Activated naive CD4-positive, alpha-beta T cell treated with anti-CD3 and anti-CD28 coated beads, Interleukin-2, amount 10 ng/mL, durations not matched to agents 7 days and 5 days (primary cell): ENCODE measurements at regions not wholly inside any gene's neighbourhood (a gene's known extent, or its start where the extent isn't known, plus 50 kb on each side); places are given as distances from the start of the nearest gene placed in this dataset.

Experiments used
- CTCF ChIA-PET: fragments of 350-600 bp; sonication (Branson Sonifier 250); formaldehyde crosslinking; loops from one replicate; lab custom pipeline; 2021; ENCODE audit warnings: antibody characterized with exemption; lab: Charles Lee
- DNase-seq: peaks from one replicate; pipeline ENCODE4 v3.0.0-alpha.2; 2020
- H3K27ac Mint-ChIP-seq: one replicate; pipeline ENCODE4 v1.8.0; 2021; ENCODE audit warnings: mild to moderate bottlenecking, moderate library complexity, mixed read lengths
- H3K27me3 Mint-ChIP-seq: one replicate; pipeline ENCODE4 v1.8.0; 2021; ENCODE audit warnings: mild to moderate bottlenecking, mixed read lengths
- H3K36me3 Mint-ChIP-seq: one replicate; pipeline ENCODE4 v1.8.0; 2021; ENCODE audit warnings: mixed read lengths
- H3K4me1 Mint-ChIP-seq: one replicate; pipeline ENCODE4 v1.8.0; 2021; ENCODE audit warnings: mixed read lengths
- H3K4me3 Mint-ChIP-seq: one replicate; pipeline ENCODE4 v1.8.0; 2021; ENCODE audit warnings: mild to moderate bottlenecking, moderate library complexity, mixed read lengths
- H3K9me3 Mint-ChIP-seq: one replicate; pipeline ENCODE4 v1.8.0; 2021; ENCODE audit warnings: mixed read lengths

GRCh38 chr3:95629802-95630201, 1184.6 kb upstream of the EPHA6 start:
- no peaks in the 10 kb centered on the region for H3K9me3 Mint-ChIP-seq
- no peak overlapping the region for H3K4me3 Mint-ChIP-seq
- no peak for DNase-seq
- H3K4me1 Mint-ChIP-seq = no peaks in the 10 kb centered on the region
- no peak overlapping the region for H3K27ac Mint-ChIP-seq
- H3K27me3 Mint-ChIP-seq = no peaks in the 10 kb centered on the region
- CTCF ChIA-PET = no interaction called here
- no peaks in the 10 kb centered on the region for H3K36me3 Mint-ChIP-seq

DNA sequence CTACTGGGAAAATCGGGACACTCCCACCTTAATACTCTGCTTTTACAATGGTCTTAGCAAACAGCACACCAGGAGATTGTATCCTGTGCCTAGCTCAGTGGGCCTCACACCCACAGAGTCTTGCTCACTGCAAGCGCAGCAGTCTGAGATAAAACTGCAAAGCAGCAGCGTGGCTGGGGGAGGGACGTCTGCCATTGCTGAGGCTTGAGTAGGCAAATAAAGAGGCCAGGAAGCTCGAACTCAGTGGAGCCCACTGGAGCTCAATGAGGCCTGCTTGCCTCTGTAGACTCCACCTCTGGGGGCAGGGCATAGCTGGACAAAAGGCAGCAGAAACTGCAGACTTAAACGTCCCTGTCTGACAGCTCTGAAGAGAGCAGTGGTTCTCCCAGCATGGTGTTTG, 1169.1 kb upstream of the EPHA6 start:
- CTCF ChIA-PET = no interaction called here
- H3K36me3 Mint-ChIP-seq = no peaks in the 10 kb centered on the region
- no peak for DNase-seq
- H3K4me3 Mint-ChIP-seq = no peak overlapping the region
- no peaks in the 10 kb centered on the region for H3K27me3 Mint-ChIP-seq
- H3K4me1 Mint-ChIP-seq = no peaks in the 10 kb centered on the region
- H3K9me3 Mint-ChIP-seq = peaks cover 23% of the 10 kb centered on the region
- H3K27ac Mint-ChIP-seq = no peak overlapping the region

DNA sequence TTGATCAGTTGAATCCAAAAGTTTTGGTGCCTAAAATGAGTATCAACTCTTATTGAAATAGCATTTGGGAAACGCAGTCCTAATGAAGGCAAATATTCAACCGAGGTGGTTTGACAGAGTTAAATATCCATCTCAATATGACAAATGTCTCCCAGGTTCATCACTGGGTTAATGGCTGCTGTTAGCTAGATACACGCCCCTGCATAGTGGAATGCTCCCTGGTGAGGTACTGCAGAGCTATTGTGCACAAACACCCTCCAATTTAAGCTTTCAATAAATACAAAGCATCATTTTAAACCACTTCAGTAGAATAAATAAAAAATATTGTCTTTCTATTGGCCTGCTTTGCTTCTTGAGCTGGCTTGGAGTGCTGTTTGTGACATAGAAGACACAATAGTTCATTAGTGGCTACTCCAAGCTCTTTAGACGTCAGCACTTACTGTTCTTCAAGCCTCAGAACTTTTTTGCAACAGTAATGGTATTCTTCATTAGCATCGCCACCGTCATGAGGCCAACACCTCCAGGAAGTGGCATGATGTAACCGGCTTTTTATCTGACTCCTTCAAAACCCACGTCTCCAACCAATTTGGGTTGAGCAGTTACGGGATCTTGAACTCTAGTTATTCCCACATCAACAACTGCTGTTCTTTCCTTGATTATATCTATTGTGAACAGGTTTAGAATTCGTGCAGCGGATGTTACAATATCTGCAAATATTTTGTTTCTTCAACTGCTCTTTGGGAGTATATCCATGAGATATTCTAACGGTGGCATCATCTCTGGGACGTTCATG, 1159.6 kb upstream of the EPHA6 start:
- no peak for DNase-seq
- Mint-ChIP-seq H3K36me3 (no peaks in the 10 kb centered on the region), H3K9me3 (peaks cover 7% of the 10 kb centered on the region), H3K27me3 (no peaks in the 10 kb centered on the region), H3K4me1 (no peaks in the 10 kb centered on the region), H3K4me3 (no peak overlapping the region), H3K27ac (no peak overlapping the region)
- CTCF ChIA-PET = no interaction called here

DNA sequence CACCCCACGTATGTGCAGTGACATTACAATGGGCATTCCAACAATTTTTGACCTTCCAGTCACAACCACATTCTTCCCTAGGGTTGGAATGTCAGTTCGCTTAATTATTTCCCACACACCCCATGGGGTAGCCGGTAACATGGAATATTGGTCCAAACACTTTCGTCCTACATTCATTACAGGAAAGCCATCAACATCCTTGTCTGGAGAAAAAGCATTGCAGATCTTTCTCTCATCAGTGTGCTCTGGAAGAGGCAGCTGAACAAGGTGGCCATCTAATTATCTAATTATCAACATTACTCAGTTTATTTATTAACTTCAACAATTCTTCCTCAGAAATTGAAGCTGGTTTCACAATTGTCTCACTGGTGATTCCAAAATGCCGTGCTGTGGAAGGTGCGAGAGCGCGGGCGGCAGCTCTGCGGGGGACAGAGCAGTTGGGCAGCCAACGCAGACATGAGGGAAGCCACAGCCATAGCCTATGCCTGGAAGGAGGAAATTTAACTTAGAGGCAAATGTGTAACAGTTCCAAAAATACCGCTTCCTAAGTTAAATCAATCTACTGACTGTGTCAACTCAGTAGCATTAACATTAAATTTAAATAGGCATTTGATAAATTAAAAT, 1158.9 kb upstream of the EPHA6 start:
- Mint-ChIP-seq H3K4me3 (no peak overlapping the region), H3K9me3 (peaks cover 7% of the 10 kb centered on the region), H3K27ac (no peak overlapping the region), H3K36me3 (no peaks in the 10 kb centered on the region), H3K27me3 (no peaks in the 10 kb centered on the region), H3K4me1 (no peaks in the 10 kb centered on the region)
- CTCF ChIA-PET = no interaction called here
- no peak for DNase-seq

GRCh38 chr3:95670765-95671164, 1143.6 kb upstream of the EPHA6 start:
- H3K4me1 Mint-ChIP-seq = no peaks in the 10 kb centered on the region
- no peaks in the 10 kb centered on the region for H3K36me3 Mint-ChIP-seq
- no peak for DNase-seq
- CTCF ChIA-PET = no interaction called here
- no peak overlapping the region for H3K27ac Mint-ChIP-seq
- no peak overlapping the region for H3K4me3 Mint-ChIP-seq
- no peaks in the 10 kb centered on the region for H3K9me3 Mint-ChIP-seq
- no peaks in the 10 kb centered on the region for H3K27me3 Mint-ChIP-seq

DNA sequence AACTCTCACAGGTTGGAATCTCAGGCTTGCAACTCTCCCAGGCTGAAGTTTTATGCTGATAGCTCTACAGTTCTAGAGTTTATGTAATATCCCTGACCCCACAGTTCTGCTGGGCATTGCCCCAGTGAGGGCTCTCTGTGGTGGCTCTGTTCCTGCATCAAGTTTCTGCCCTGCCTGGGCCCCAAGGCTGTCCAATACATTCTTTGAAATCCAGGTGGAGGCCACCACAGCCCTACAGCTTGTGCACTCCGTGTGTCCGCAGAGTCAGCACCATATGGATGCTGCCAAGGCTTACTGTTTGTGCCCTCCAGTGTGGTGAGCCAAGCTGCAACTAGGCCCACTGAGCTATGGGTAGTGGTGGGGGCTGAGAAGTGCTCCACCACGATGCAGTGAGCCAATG, 1141.2 kb upstream of the EPHA6 start:
- Mint-ChIP-seq H3K36me3 (no peaks in the 10 kb centered on the region), H3K27me3 (no peaks in the 10 kb centered on the region), H3K4me1 (no peaks in the 10 kb centered on the region), H3K4me3 (no peak overlapping the region), H3K9me3 (no peaks in the 10 kb centered on the region), H3K27ac (no peak overlapping the region)
- CTCF ChIA-PET = no interaction called here
- no peak for DNase-seq

DNA sequence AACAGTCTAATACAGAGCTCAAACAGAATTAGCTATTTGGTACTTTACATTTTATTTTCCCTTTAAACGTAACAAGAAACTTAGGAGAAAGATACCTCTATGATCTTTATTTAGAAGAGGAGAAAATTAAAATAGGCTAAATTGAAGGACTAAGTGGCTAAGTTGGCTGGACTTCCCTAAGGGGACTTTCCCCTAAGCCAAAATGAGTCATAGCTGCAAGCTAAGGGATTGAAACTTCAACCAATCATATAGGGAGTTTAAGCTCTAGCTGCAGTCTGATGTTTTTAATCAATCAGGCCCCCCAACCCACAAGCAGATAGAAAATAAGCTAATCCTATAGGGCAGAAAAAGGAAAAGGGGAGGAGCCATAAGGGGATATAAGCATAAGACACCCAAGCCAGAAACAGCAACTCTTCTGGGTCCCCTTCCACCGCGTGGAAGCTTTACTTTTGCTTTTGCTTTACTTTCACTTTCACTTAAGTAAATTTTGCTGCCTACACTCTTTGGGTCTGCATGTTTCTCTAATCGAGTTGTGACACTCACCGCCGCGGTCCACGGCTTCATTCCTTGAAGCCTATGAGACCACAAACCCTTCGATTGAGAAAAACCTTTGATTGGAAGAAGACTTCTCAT, 1108.5 kb upstream of the EPHA6 start:
- Mint-ChIP-seq H3K27ac (peak overlapping the region; percentile 17), H3K4me1 (no peaks in the 10 kb centered on the region), H3K9me3 (no peaks in the 10 kb centered on the region), H3K4me3 (peak overlapping the region; percentile 10), H3K27me3 (no peaks in the 10 kb centered on the region), H3K36me3 (no peaks in the 10 kb centered on the region)
- CTCF ChIA-PET = no interaction called here
- DNase-seq = peak; percentile 22

GRCh38 chr3:95707268-95707667, 1107.1 kb upstream of the EPHA6 start:
- no peak for DNase-seq
- H3K4me1 Mint-ChIP-seq = no peaks in the 10 kb centered on the region
- no peaks in the 10 kb centered on the region for H3K36me3 Mint-ChIP-seq
- CTCF ChIA-PET = no interaction called here
- no peaks in the 10 kb centered on the region for H3K9me3 Mint-ChIP-seq
- peak overlapping the region; percentile 56 for H3K27ac Mint-ChIP-seq
- no peak overlapping the region for H3K4me3 Mint-ChIP-seq
- no peaks in the 10 kb centered on the region for H3K27me3 Mint-ChIP-seq

- Mint-ChIP-seq H3K36me3 (no peaks in the 10 kb centered on the region), H3K4me1 (no peaks in the 10 kb centered on the region), H3K9me3 (no peaks in the 10 kb centered on the region), H3K4me3 (no peak overlapping the region), H3K27ac (no peak overlapping the region), H3K27me3 (no peaks in the 10 kb centered on the region)
- CTCF ChIA-PET = no interaction called here
- no peak for DNase-seq
Measured at GRCh38 chr3:95710684-95711083, 1103.7 kb upstream of the EPHA6 start.

GRCh38 chr3:95711789-95712188, 1102.6 kb upstream of the EPHA6 start:
- Mint-ChIP-seq H3K36me3 (no peaks in the 10 kb centered on the region), H3K27me3 (no peaks in the 10 kb centered on the region), H3K9me3 (no peaks in the 10 kb centered on the region), H3K4me1 (no peaks in the 10 kb centered on the region), H3K4me3 (no peak overlapping the region), H3K27ac (no peak overlapping the region)
- DNase-seq = no peak
- CTCF ChIA-PET = no interaction called here

DNA sequence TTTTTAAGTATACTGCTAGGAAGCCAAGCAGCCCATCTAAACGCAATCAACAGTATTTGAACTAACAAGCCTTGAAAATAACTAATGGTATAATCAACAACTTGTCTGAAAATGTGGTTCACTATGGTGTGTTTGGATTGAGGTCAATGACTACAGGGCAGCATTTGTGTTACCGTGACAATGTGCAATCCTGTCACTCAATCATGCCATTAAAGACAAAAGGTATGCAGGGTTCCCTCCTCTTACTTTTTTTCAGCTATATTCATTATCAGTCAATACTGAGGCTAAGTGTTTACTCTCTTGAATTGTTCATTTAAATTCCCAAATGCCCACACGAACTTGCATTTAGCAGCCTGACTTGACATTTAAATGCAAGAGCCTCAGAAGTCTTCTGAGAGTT, 1099.3 kb upstream of the EPHA6 start:
- Mint-ChIP-seq H3K36me3 (no peaks in the 10 kb centered on the region), H3K4me3 (no peak overlapping the region), H3K27ac (no peak overlapping the region), H3K4me1 (no peaks in the 10 kb centered on the region), H3K9me3 (no peaks in the 10 kb centered on the region), H3K27me3 (no peaks in the 10 kb centered on the region)
- no peak for DNase-seq
- CTCF ChIA-PET = no interaction called here

DNA sequence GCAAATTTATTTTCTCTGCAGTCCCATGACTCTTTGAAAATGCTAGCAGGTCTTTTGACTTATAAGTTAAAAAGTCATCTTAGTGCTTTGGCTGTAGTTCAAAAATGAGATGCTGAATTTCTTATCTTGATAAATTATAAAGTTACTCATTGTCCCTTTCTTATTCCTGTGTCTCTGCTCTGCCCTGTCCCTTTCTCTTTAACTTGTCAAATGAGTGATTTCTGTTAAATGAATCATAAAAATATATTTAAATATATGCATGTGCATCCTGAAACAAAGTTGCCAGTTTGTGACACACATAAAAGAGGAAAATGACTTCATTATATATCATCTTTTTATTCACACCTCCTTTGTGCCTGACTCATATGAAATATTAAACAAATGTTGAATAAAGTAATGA, 1097.3 kb upstream of the EPHA6 start:
- Mint-ChIP-seq H3K36me3 (no peaks in the 10 kb centered on the region), H3K9me3 (no peaks in the 10 kb centered on the region), H3K4me3 (no peak overlapping the region), H3K27me3 (no peaks in the 10 kb centered on the region), H3K4me1 (no peaks in the 10 kb centered on the region), H3K27ac (no peak overlapping the region)
- CTCF ChIA-PET = no interaction called here
- no peak for DNase-seq

GRCh38 chr3:95718168-95718567, 1096.2 kb upstream of the EPHA6 start:
- Mint-ChIP-seq H3K27me3 (no peaks in the 10 kb centered on the region), H3K36me3 (no peaks in the 10 kb centered on the region), H3K9me3 (no peaks in the 10 kb centered on the region), H3K4me3 (no peak overlapping the region), H3K27ac (no peak overlapping the region), H3K4me1 (no peaks in the 10 kb centered on the region)
- no peak for DNase-seq
- CTCF ChIA-PET = no interaction called here

DNA sequence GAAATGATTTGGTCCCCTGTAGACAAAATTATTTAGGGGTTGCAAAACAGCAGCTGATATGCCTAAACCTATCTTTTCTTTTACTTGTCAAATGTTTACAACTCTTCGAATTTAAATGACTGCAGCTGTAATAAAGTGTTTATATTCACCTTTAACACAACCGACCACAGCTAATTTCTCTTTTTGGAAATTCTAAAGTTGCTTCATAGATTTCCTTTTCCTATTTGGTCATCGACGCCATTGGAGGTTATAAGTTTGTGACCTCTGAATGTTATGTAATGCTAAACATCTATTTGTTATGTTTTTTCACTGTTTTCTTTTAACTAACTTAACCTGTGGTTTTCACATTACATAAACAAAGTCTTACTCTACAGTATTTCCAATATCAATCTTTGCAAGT, 1094.9 kb upstream of the EPHA6 start:
- Mint-ChIP-seq H3K36me3 (no peaks in the 10 kb centered on the region), H3K9me3 (no peaks in the 10 kb centered on the region), H3K4me1 (no peaks in the 10 kb centered on the region), H3K4me3 (no peak overlapping the region), H3K27ac (no peak overlapping the region), H3K27me3 (no peaks in the 10 kb centered on the region)
- DNase-seq = no peak
- CTCF ChIA-PET = no interaction called here

- H3K36me3 Mint-ChIP-seq = no peaks in the 10 kb centered on the region
- no peaks in the 10 kb centered on the region for H3K4me1 Mint-ChIP-seq
- no peaks in the 10 kb centered on the region for H3K9me3 Mint-ChIP-seq
- no peak overlapping the region for H3K4me3 Mint-ChIP-seq
- no peak overlapping the region for H3K27ac Mint-ChIP-seq
- DNase-seq = no peak
- H3K27me3 Mint-ChIP-seq = no peaks in the 10 kb centered on the region
- CTCF ChIA-PET = no interaction called here
Measured at GRCh38 chr3:95721938-95722337, 1092.5 kb upstream of the EPHA6 start.
